ENCODE measurements at regions not wholly inside any gene's neighbourhood (a gene's known extent, or its start where the extent isn't known, plus 50 kb on each side); places are given as distances from the start of the nearest gene placed in this dataset.

GRCh38 chr1:95927061-95927460 lies 693.1 kb downstream of the RWDD3 start:
- Histone ChIP-seq H3K4me1 (ENCODE audit: insufficient read depth, low read length, poor library complexity, severe bottlenecking) (no peaks in the 10 kb centered on the region), H2AFZ (ENCODE audit: low read length) (no peak overlapping the region), H3K36me3 (ENCODE audit: insufficient read depth, low read length) (no peaks in the 10 kb centered on the region), H3K4me2 (ENCODE audit: low read length) (no peak overlapping the region), H3K4me3 (ENCODE audit: low read depth, low read length, poor library complexity, severe bottlenecking) (no peak overlapping the region), H4K20me1 (ENCODE audit: insufficient read depth, low read length) (no peaks in the 10 kb centered on the region), H3K9me3 (ENCODE audit: low read length) (no peaks in the 10 kb centered on the region), H3K79me2 (ENCODE audit: insufficient read depth, low read depth, low read length) (no peaks in the 10 kb centered on the region), H3K27ac (ENCODE audit: low read depth, low read length, poor library complexity, severe bottlenecking) (no peak overlapping the region), H3K9me2 (ENCODE audit: insufficient read depth, low read length) (no peaks in the 10 kb centered on the region)
- intact Hi-C loops (cut with micrococcal nuclease; ENCODE audit: unreplicated experiment): no loop called here
- no TSS peak for BruUV-seq (replicated peaks)
- ChIA-PET CTCF (ENCODE audit: unreplicated experiment) (no interaction called here), POLR2A (no interaction called here)
- no peak for DNase-seq (ENCODE audit: low spot score)
- no peak for TF ChIP-seq EZH2phosphoT487 (IDR thresholded peaks at IDR 0.05; ENCODE audit: borderline replicate concordance, low read depth, low read length)
- TF ChIP-seq, protein P1, sequence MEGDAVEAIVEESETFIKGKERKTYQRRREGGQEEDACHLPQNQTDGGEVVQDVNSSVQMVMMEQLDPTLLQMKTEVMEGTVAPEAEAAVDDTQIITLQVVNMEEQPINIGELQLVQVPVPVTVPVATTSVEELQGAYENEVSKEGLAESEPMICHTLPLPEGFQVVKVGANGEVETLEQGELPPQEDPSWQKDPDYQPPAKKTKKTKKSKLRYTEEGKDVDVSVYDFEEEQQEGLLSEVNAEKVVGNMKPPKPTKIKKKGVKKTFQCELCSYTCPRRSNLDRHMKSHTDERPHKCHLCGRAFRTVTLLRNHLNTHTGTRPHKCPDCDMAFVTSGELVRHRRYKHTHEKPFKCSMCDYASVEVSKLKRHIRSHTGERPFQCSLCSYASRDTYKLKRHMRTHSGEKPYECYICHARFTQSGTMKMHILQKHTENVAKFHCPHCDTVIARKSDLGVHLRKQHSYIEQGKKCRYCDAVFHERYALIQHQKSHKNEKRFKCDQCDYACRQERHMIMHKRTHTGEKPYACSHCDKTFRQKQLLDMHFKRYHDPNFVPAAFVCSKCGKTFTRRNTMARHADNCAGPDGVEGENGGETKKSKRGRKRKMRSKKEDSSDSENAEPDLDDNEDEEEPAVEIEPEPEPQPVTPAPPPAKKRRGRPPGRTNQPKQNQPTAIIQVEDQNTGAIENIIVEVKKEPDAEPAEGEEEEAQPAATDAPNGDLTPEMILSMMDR (conservative IDR thresholded peaks at IDR 0.05; ENCODE audit: low read length): no peak

- CTCF ChIA-PET (ENCODE audit: unreplicated experiment): no interaction called here
- no peaks in the 10 kb centered on the region for H3K9me3 ChIP-seq (ENCODE audit: low read length)
- H2AFZ ChIP-seq (ENCODE audit: low read length): no peak overlapping the region
- no peaks in the 10 kb centered on the region for H3K79me2 ChIP-seq (ENCODE audit: insufficient read depth, low read depth, low read length)
- BruUV-seq (replicated peaks): no TSS peak
- no peak for TF ChIP-seq EZH2phosphoT487 (IDR thresholded peaks at IDR 0.05; ENCODE audit: borderline replicate concordance, low read depth, low read length)
- TF ChIP-seq, protein P1 (conservative IDR thresholded peaks at IDR 0.05; ENCODE audit: low read length): no peak
- H3K4me3 ChIP-seq (ENCODE audit: low read depth, low read length, poor library complexity, severe bottlenecking): no peak overlapping the region
- H3K36me3 ChIP-seq (ENCODE audit: insufficient read depth, low read length): no peaks in the 10 kb centered on the region
- DNase-seq (ENCODE audit: low spot score): no peak
- POLR2A ChIA-PET: no interaction called here
- H3K27ac ChIP-seq (ENCODE audit: low read depth, low read length, poor library complexity, severe bottlenecking): no peak overlapping the region
- H3K4me1 ChIP-seq (ENCODE audit: insufficient read depth, low read length, poor library complexity, severe bottlenecking): no peaks in the 10 kb centered on the region
- no peak overlapping the region for H3K4me2 ChIP-seq (ENCODE audit: low read length)
- intact Hi-C loops (cut with micrococcal nuclease; ENCODE audit: unreplicated experiment): no loop called here
- H4K20me1 ChIP-seq (ENCODE audit: insufficient read depth, low read length): no peaks in the 10 kb centered on the region
- no peaks in the 10 kb centered on the region for H3K9me2 ChIP-seq (ENCODE audit: insufficient read depth, low read length)
Measured at GRCh38 chr1:95935719-95936118, 701.7 kb downstream of the RWDD3 start.

DNA sequence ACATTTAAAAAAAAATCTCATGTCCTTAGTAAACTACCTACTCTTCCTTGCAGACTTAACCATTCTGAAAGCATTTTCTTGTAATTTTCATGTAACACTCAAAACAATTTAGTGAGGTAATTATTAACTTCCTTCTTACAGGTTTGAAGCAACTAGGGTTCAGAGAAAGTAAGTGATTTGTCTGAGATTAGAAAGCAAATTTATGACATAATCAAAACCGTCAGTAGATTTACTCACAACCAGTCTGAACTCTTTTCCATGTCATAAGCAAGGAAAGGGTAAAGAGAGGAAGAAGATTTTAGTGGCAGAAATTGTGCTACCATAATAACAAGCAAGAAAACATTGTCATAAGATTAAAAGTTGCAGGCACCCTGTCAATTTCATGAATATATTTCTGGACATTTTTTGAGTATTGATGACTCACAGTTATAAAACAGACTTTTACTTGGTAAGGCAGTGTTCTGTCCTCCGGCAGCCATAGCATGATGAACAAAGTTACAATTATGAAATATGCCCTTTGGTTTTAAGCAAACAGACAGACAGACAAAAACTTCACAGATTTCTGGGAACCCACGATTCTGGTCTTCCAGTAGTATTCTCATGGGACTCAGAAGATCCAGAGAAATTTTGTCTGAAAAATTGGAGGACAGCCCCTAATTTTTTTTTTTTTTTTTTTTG lies 707.2 kb downstream of the RWDD3 start:
- ChIA-PET POLR2A (interaction anchor here (0.5 kb wide), 1 partner anchor 20 kb away, joined by 3 read pairs; no protein-coding TSS in a partner anchor), CTCF (ENCODE audit: unreplicated experiment) (no interaction called here)
- intact Hi-C loops (cut with micrococcal nuclease; ENCODE audit: unreplicated experiment): no loop called here

More for the DNA sequence above, 707.2 kb downstream of the RWDD3 start:
- TF ChIP-seq EZH2phosphoT487 (IDR thresholded peaks at IDR 0.05; ENCODE audit: borderline replicate concordance, low read depth, low read length): no peak
- TF ChIP-seq, protein P1 (conservative IDR thresholded peaks at IDR 0.05; ENCODE audit: low read length): no peak
- Histone ChIP-seq H3K36me3 (ENCODE audit: insufficient read depth, low read length) (no peaks in the 10 kb centered on the region), H3K4me2 (ENCODE audit: low read length) (no peak overlapping the region), H3K79me2 (ENCODE audit: insufficient read depth, low read depth, low read length) (no peaks in the 10 kb centered on the region), H3K9me2 (ENCODE audit: insufficient read depth, low read length) (no peaks in the 10 kb centered on the region), H3K4me3 (ENCODE audit: low read depth, low read length, poor library complexity, severe bottlenecking) (no peak overlapping the region), H3K9me3 (ENCODE audit: low read length) (no peaks in the 10 kb centered on the region), H3K4me1 (ENCODE audit: insufficient read depth, low read length, poor library complexity, severe bottlenecking) (no peaks in the 10 kb centered on the region), H2AFZ (ENCODE audit: low read length) (no peak overlapping the region), H4K20me1 (ENCODE audit: insufficient read depth, low read length) (no peaks in the 10 kb centered on the region), H3K27ac (ENCODE audit: low read depth, low read length, poor library complexity, severe bottlenecking) (no peak overlapping the region)
- no TSS peak for BruUV-seq (replicated peaks)
- DNase-seq (ENCODE audit: low spot score): no peak

Measured in OCI-LY7 (cell line).